ENCODE measurements at regions not wholly inside any gene's neighbourhood (a gene's known extent, or its start where the extent isn't known, plus 50 kb on each side); places are given as distances from the start of the nearest gene placed in this dataset.

DNA sequence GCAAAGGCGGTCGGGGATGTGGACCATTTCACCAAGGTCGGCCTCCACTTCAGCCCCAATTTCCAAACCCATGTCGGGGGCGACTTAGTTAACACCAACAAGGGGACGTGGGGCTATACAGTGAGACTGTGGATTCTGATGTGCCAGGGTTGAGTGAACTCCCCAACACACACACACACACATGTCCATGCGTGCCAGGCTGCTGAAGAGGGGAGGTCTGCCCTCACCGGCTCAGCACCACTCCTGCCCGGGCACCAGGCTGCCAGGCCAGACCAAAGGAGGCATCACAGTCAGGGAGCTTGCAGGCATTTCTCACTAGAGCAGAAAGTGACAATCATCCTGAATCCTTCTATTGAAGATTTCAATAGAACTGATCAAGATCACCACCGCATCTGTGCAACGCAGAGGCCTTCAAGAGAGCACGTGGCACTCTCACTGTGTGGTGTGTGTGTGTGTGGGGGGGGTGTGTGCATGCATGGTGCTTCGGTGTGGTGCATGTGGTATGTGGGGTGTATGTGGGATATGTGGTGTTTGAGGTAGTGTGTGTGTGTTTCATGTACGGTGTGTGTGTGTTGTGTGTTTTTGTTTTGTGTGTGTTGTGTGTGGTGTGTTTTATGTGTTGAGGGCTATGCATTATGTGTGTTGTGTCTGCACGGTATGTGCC lies 403.5 kb upstream of the RNF32 start:
- TF ChIP-seq, protein P1, sequence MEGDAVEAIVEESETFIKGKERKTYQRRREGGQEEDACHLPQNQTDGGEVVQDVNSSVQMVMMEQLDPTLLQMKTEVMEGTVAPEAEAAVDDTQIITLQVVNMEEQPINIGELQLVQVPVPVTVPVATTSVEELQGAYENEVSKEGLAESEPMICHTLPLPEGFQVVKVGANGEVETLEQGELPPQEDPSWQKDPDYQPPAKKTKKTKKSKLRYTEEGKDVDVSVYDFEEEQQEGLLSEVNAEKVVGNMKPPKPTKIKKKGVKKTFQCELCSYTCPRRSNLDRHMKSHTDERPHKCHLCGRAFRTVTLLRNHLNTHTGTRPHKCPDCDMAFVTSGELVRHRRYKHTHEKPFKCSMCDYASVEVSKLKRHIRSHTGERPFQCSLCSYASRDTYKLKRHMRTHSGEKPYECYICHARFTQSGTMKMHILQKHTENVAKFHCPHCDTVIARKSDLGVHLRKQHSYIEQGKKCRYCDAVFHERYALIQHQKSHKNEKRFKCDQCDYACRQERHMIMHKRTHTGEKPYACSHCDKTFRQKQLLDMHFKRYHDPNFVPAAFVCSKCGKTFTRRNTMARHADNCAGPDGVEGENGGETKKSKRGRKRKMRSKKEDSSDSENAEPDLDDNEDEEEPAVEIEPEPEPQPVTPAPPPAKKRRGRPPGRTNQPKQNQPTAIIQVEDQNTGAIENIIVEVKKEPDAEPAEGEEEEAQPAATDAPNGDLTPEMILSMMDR (conservative IDR thresholded peaks at IDR 0.05 in 1 of 2, IDR thresholded peaks at IDR 0.05 in 1 of 2; ENCODE audit: extremely low read depth in 1 of 2, insufficient read depth in 1 of 2, low read depth in 1 of 2, low read length in 2 of 2), result no peak
- no peak for TF ChIP-seq EZH2 (IDR thresholded peaks at IDR 0.05; ENCODE audit: borderline replicate concordance, low read length)

All from mammary epithelial cell (primary cell).